ENCODE measurements at regions not wholly inside any gene's neighbourhood (a gene's known extent, or its start where the extent isn't known, plus 50 kb on each side); places are given as distances from the start of the nearest gene placed in this dataset.
"Not testable (repeated sequence)": the region's sequence is repeated elsewhere in the genome, so short reads cannot be mapped to it uniquely, and the experiment has no call there.

- no peak for DNase-seq (ENCODE audit: low read depth in 2 of 2)
Measured at GRCh38 chr3:139199421-139200010, 144.3 kb upstream of the MRPS22 start.

GRCh38 chr3:139201446-139202225, 142.2 kb upstream of the MRPS22 start:
- DNase-seq (ENCODE audit: low read depth in 2 of 2): no peak

- DNase-seq (ENCODE audit: low read depth in 2 of 2): peak; percentile 13 to 43
Measured at GRCh38 chr3:139202226-139202958, 141.4 kb upstream of the MRPS22 start.

GRCh38 chr3:139202959-139203349, 140.9 kb upstream of the MRPS22 start:
- DNase-seq (ENCODE audit: low read depth in 2 of 2): no peak

DNA sequence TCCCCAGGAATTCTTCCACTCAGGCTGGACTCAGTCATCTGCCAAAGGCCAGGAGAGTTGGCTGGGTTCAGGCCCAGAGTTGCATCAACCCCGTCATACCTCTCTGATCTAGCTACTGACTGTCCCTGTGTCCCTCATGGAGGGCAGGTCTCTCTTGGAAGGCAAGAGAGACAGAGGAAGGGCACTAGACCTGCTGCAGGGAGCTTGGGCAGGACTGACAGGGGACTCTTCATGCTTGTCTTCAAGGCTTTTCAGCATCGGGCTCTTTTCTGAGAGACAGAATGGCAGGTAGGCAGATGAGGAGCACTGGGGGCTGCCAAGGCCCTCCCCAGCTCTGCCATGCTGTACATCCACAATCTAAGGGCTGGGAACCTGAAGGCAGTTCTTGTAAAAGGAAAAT, 140.1 kb upstream of the MRPS22 start:
- DNase-seq (ENCODE audit: low read depth in 2 of 2): no peak

- DNase-seq (ENCODE audit: low read depth in 2 of 2): no peak
Measured at GRCh38 chr3:139204728-139205127, 139.1 kb upstream of the MRPS22 start.

- no peak for DNase-seq (ENCODE audit: low read depth in 2 of 2)
Measured at GRCh38 chr3:139213936-139214335, 129.9 kb upstream of the MRPS22 start.

- DNase-seq (ENCODE audit: low read depth in 2 of 2): no peak
Measured at GRCh38 chr3:139216958-139217357, 126.9 kb upstream of the MRPS22 start.

GRCh38 chr3:139217633-139218032, 126.2 kb upstream of the MRPS22 start:
- DNase-seq (ENCODE audit: low read depth in 2 of 2): no peak

GRCh38 chr3:139218046-139218445, 125.8 kb upstream of the MRPS22 start:
- DNase-seq (ENCODE audit: low read depth in 2 of 2): no peak

DNA sequence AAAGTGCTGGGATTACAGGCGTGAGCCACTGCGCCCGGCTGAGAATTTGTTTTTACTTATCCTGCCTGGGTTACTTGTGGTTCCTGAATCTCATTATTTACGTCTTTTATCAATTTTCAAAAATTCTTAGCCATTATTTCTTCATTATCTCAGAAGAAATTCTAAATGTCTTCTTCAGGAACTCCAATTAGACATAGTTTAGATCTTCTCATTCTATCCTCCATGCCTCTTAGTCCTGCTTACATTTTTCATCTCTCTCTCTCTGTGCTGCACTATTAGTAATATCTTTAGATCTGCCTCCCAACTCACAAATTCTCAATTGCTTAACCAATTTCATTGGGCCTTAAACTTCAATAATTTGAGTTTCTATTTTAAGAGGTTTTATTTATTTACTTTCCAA, 124.4 kb upstream of the MRPS22 start:
- no peak for DNase-seq (ENCODE audit: low read depth in 2 of 2)

- no peak for DNase-seq (ENCODE audit: low read depth in 2 of 2)
Measured at GRCh38 chr3:139222100-139222657, 121.6 kb upstream of the MRPS22 start.

GRCh38 chr3:139225548-139225947, 118.3 kb upstream of the MRPS22 start:
- DNase-seq (ENCODE audit: low read depth in 2 of 2): no peak

- DNase-seq (ENCODE audit: low read depth in 2 of 2): no peak
Measured at GRCh38 chr3:139226731-139227130, 117.1 kb upstream of the MRPS22 start.

DNA sequence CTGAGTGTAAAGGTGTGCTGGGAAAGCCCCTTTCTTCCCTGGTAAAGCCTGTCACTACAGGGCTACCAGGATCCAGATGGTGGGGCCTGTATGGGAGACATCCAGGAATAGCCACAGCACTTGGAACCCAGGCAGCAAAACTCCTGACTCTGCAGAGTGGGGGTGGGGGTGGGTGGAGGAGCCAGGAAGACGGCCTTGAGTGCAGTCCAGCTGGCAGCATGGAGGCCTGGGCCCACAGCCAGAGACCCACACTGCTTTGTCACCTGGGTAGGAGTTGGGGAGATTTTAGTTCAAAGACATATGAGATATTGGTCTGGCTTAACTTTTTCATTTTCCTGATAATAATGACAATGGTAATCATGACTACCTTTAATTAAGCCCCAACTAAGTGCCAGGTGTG, 116.7 kb upstream of the MRPS22 start:
- DNase-seq (ENCODE audit: low read depth in 2 of 2): no peak

DNA sequence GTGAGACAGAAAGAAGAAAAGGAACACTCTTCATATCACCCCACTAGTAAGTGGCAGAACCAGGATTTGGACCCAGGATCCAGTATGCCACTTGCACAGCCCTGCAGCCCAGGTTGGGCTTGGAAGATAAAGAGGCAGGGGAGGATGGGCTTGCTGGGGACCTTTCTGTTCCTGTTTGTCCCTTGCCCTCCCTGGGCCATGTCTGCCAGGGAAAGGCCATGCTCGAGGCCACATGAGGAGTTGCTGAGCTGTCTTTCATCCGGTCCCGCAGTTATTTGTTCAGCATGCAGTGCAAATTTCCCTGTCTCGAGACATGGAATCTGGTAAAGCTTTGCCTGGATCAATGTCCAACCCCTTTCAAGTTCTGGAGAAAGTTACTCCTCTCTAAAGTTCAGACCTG, 116.0 kb upstream of the MRPS22 start:
- no peak for DNase-seq (ENCODE audit: low read depth in 2 of 2)

DNA sequence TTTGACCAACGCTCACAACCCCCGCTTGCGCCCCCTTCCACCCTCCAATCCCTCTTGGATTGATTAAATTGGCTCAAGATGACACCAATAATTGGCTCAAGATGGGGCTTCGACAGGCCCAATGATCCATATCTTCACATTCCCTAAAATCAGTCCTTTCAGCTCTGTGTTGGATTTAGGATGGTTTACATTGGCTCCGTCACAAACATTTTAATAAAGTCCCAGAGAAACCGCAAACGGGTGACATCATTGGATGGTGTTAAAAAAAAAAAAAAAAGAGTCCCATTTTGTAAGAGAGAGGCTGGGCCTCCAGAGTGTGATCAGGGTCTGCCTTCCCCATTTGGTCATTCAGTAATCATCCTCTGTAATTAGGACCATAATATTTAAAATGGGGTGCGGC, 113.4 kb upstream of the MRPS22 start:
- DNase-seq (ENCODE audit: low read depth in 2 of 2): no peak

DNA sequence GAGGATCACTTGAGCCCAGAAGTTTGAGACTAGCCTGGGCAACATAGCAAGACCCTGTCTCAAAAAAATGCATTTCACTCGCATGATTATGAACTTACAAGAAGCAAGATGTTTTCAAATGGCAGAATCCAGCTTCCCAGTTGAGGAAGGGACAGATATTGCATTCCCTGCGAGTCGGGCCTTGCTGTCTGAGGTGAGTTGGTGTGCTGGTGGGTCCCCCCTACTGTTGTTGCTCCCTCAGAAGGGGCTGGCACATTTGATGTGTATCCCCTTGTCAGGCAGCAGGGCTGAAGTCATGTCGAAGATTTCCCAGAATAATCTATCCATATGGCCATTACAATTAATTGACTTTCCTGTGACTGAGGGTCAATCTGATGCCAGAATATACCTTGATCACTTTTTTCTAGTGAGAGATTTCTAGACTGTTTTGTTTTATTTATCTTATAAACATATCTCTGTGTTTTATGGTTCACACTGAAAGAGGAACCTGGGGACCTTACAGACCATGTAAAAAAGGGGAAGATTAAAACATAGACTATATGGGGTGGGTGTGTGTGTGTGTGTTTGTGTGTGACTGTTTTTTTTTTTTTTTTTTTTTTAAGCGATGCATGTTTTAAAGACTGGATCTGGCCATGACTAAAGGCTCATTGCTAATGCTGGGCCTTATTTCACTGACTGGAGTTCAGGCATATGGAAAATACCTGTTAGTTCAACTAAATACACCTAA, 112.1 kb upstream of the MRPS22 start:
- DNase-seq (ENCODE audit: low read depth in 2 of 2): no peak

GRCh38 chr3:139232341-139232740, 111.5 kb upstream of the MRPS22 start:
- DNase-seq (ENCODE audit: low read depth in 2 of 2): not testable (repeated sequence)

- DNase-seq (ENCODE audit: low read depth in 2 of 2): no peak
Measured at GRCh38 chr3:139234491-139234890, 109.3 kb upstream of the MRPS22 start.

- DNase-seq (ENCODE audit: low read depth in 2 of 2): no peak
Measured at GRCh38 chr3:139235192-139235591, 108.6 kb upstream of the MRPS22 start.

DNA sequence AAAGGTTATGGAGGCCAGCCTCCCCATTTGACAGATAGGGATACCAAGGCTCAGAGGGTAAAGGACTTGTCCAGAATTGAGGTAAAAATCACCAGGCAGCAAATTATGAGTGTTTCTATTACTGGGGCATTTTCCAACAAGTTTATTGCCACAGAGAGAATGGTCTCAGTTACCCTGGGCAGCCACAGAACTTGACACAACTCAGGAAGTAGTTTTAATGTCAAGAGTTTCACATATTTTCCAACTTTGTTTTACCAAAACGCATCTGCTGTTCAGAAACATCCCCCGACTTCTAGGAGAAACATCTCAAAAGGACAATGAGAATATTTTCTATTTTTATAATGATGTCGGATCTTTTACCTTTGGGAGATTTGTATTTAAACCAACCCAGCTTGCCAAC, 107.5 kb upstream of the MRPS22 start:
- DNase-seq (ENCODE audit: low read depth in 2 of 2): no peak
